H9 (cell line): ENCODE measurements at regions not wholly inside any gene's neighbourhood (a gene's known extent, or its start where the extent isn't known, plus 50 kb on each side); places are given as distances from the start of the nearest gene placed in this dataset.

Source experiments
- DNase-seq: peaks from one replicate; pipeline ENCODE4 v3.0.0-alpha.2; 2017
- H2AFZ ChIP-seq: one replicate; pipeline ENCODE4 v1.6.1; 2013; ENCODE audit warnings: mild to moderate bottlenecking, low read length, control low read depth, moderate library complexity
- H2AK5ac ChIP-seq: 2 replicates; pipeline ENCODE4 v1.6.1; 2013; ENCODE audit warnings: low read length, control low read depth, mixed read lengths; ENCODE audit not compliant: insufficient read length
- H2BK120ac ChIP-seq: one replicate; pipeline ENCODE4 v1.6.1; 2013; ENCODE audit warnings: low read depth, mild to moderate bottlenecking, low read length, control low read depth, inconsistent platforms; ENCODE audit not compliant: poor library complexity, severe bottlenecking
- H2BK12ac ChIP-seq: 2 replicates; pipeline ENCODE4 v1.6.1; 2013; ENCODE audit warnings: low read length, control low read depth, mixed read lengths, low read depth; ENCODE audit not compliant: insufficient read length
- H2BK15ac ChIP-seq: 2 replicates; pipeline ENCODE4 v1.6.1; 2013; ENCODE audit warnings: low read depth, low read length, control low read depth
- H2BK20ac ChIP-seq: one replicate; pipeline ENCODE4 v1.6.1; 2013; ENCODE audit warnings: low read depth, mild to moderate bottlenecking, low read length, control low read depth, inconsistent platforms; ENCODE audit not compliant: poor library complexity, severe bottlenecking
- H2BK5ac ChIP-seq: 2 replicates; pipeline ENCODE4 v1.6.1; 2013; ENCODE audit warnings: low read length, control low read depth, mixed read lengths; ENCODE audit not compliant: insufficient read length
- H3K14ac ChIP-seq: 2 replicates; pipeline ENCODE4 v1.6.1; 2013; ENCODE audit warnings: low read length, control low read depth; ENCODE audit not compliant: insufficient read depth
- H3K18ac ChIP-seq: 2 replicates; pipeline ENCODE4 v1.6.1; 2013; ENCODE audit warnings: low read depth, mild to moderate bottlenecking, mixed read lengths, low read length, control low read depth; ENCODE audit not compliant: insufficient read length
- H3K23ac ChIP-seq: 2 replicates; pipeline ENCODE4 v1.6.1; 2013; ENCODE audit warnings: low read length, control low read depth, mixed read lengths, low read depth; ENCODE audit not compliant: insufficient read length
- H3K23me2 ChIP-seq: 2 replicates; pipeline ENCODE4 v1.6.1; 2013; ENCODE audit warnings: low read depth, mild to moderate bottlenecking, mixed read lengths, low read length, control low read depth; ENCODE audit not compliant: insufficient read length, poor library complexity, severe bottlenecking
- H3K27ac ChIP-seq: 2 replicates; pipeline ENCODE4 v1.5.1; 2013; ENCODE audit warnings: low read length, control low read depth, mixed read lengths, low read depth; ENCODE audit not compliant: insufficient read length
- H3K27me3 ChIP-seq: 2 replicates; pipeline ENCODE4 v1.6.1; 2013; ENCODE audit warnings: low read length, control low read depth, inconsistent platforms; ENCODE audit not compliant: insufficient read depth
- H3K4ac ChIP-seq: 2 replicates; pipeline ENCODE4 v1.6.1; 2013; ENCODE audit warnings: low read depth, mild to moderate bottlenecking, control low read depth, inconsistent platforms, low read length, moderate library complexity
- H3K4me1 ChIP-seq: 2 replicates; pipeline ENCODE4 v1.6.1; 2013; ENCODE audit warnings: low read length, control low read depth, inconsistent platforms; ENCODE audit not compliant: insufficient read depth
- H3K4me2 ChIP-seq: 2 replicates; pipeline ENCODE4 v1.6.1; 2013; ENCODE audit warnings: low read length, control low read depth, mixed read lengths; ENCODE audit not compliant: insufficient read length, insufficient read depth
- H3K56ac ChIP-seq: 2 replicates; pipeline ENCODE4 v1.6.1; 2013; ENCODE audit warnings: low read depth, mild to moderate bottlenecking, mixed read lengths, low read length, control low read depth; ENCODE audit not compliant: insufficient read length
- H3K79me1 ChIP-seq: 2 replicates; pipeline ENCODE4 v1.6.1; 2013; ENCODE audit warnings: low read depth, mild to moderate bottlenecking, moderate library complexity, low read length, control low read depth, inconsistent platforms; ENCODE audit not compliant: insufficient read depth, poor library complexity, severe bottlenecking
- H3K79me2 ChIP-seq: 2 replicates; pipeline ENCODE4 v1.6.1; 2013; ENCODE audit warnings: low read length, control low read depth, inconsistent platforms; ENCODE audit not compliant: insufficient read depth
- H3K9ac ChIP-seq: 2 replicates; pipeline ENCODE4 v1.6.1; 2013; ENCODE audit warnings: low read length, control low read depth, mixed read lengths; ENCODE audit not compliant: insufficient read length; ENCODE audit errors: extremely low read depth
- H3K9me3 ChIP-seq: one replicate; pipeline ENCODE4 v1.6.1; 2013; ENCODE audit warnings: low read depth, low read length, inconsistent platforms; ENCODE audit not compliant: control insufficient read depth
- H3T11ph ChIP-seq: one replicate; pipeline ENCODE4 v1.6.1; 2013; ENCODE audit warnings: mild to moderate bottlenecking, low read length, control low read depth, inconsistent platforms
- H4K20me1 ChIP-seq: one replicate; pipeline ENCODE4 v1.6.1; 2013; ENCODE audit not compliant: control insufficient read depth, insufficient read length, insufficient read depth
- H4K5ac ChIP-seq: 2 replicates; pipeline ENCODE4 v1.6.1; 2013; ENCODE audit warnings: low read depth, mild to moderate bottlenecking, mixed read lengths, low read length, control low read depth; ENCODE audit not compliant: insufficient read length
- H4K8ac ChIP-seq: replicated peaks from 2 replicates; pipeline ENCODE4 v1.6.1; 2013; ENCODE audit warnings: low read length, control low read depth, mixed read lengths, low read depth; ENCODE audit not compliant: insufficient read length
- H4K91ac ChIP-seq: 2 replicates; pipeline ENCODE4 v1.6.1; 2013; ENCODE audit warnings: low read depth, mild to moderate bottlenecking, moderate library complexity, mixed read lengths, low read length, control low read depth; ENCODE audit not compliant: insufficient read length
- H3K27ac Mint-ChIP-seq, 3 experiments: 2 replicates in 2 of 3; 3 replicates in 1 of 3; pipeline ENCODE4 v1.8.0; 2020 to 2021; ENCODE audit warnings: mixed read lengths in 3 of 3, mild to moderate bottlenecking in 1 of 3, moderate library complexity in 1 of 3
- H3K27me3 Mint-ChIP-seq: 2 replicates; pipeline ENCODE4 v1.8.0; 2021; ENCODE audit warnings: low read depth, mild to moderate bottlenecking, moderate library complexity, mixed read lengths
- H3K36me3 Mint-ChIP-seq, 3 experiments: 2 replicates in 2 of 3; 3 replicates in 1 of 3; pipeline ENCODE4 v1.8.0; 2020 to 2021; ENCODE audit warnings: low read depth in 3 of 3, mixed read lengths in 3 of 3; ENCODE audit not compliant: insufficient read depth in 1 of 3
- H3K4me1 Mint-ChIP-seq, 2 experiments: 2 replicates each; pipeline ENCODE4 v1.8.0; 2020; ENCODE audit warnings: mixed read lengths in 2 of 2
- H3K4me3 Mint-ChIP-seq, 2 experiments: 2 replicates in 1 of 2; 3 replicates in 1 of 2; pipeline ENCODE4 v1.8.0; 2020 to 2021; ENCODE audit warnings: mild to moderate bottlenecking in 2 of 2, mixed read lengths in 2 of 2, moderate library complexity in 1 of 2
- H3K9me3 Mint-ChIP-seq, 2 experiments: 2 replicates in 1 of 2; 3 replicates in 1 of 2; pipeline ENCODE4 v1.8.0; 2020; ENCODE audit warnings: mild to moderate bottlenecking in 2 of 2, mixed read lengths in 2 of 2, moderate library complexity in 1 of 2
- CTCF ChIP-seq: fragments of 200-600 bp; sonication (generic); conservative IDR thresholded peaks from 3 replicates; pipeline ENCODE4 v1.8.0; 2021; ENCODE audit warnings: antibody characterized with exemption, mild to moderate bottlenecking
- WGBS: extraction: QIAGEN DNeasy Blood & Tissue Kit; methylation state at CpG from one replicate; pipeline ENCODE4 v1.1.7; 2013; ENCODE audit warnings: missing lambda C conversion rate, low lambda C conversion rate, mixed read lengths; ENCODE audit not compliant: insufficient read length; ENCODE audit errors: extremely low coverage; 5-methylcytosine and 5-hydroxymethylcytosine counted together

DNA sequence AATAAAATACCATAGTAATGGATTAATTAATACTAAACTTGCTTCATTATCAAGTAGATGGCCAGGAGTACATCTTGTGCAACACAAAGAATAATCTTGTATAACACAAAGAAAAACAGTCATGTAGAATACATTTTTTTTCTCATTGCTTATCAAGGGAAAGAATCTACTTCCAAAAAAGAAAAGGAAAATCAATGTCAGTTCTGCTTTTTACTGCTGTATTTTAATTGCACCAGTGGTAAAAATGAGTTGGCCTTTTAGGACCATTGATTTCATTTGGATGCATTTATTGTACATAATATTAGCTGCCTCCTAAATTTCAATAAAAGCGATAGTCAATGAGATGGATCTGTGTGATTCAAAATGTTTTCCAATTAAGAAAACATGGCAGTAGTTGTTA lies 96.9 kb upstream of the BTBD3 start:
- Histone ChIP-seq H4K5ac (no peak overlapping the region), H2AFZ (no peak overlapping the region), H3K56ac (no peak overlapping the region), H3K9me3 (no peaks in the 10 kb centered on the region), H3K4ac (no peak overlapping the region), H3K14ac (no peak overlapping the region), H3K27ac (no peak overlapping the region), H2BK5ac (no peak overlapping the region), H4K91ac (no peak overlapping the region), H2BK15ac (no peak overlapping the region), H3K4me1 (no peaks in the 10 kb centered on the region), H2BK20ac (no peak overlapping the region), H2AK5ac (no peak overlapping the region), H3K79me2 (no peaks in the 10 kb centered on the region), H2BK120ac (no peak overlapping the region), H2BK12ac (no peak overlapping the region), H3K4me2 (no peak overlapping the region), H3K27me3 (peaks cover 5% of the 10 kb centered on the region; the same call in 1 of the 2 replicates), H3K18ac (no peak overlapping the region), H3T11ph (no peak overlapping the region), H3K23me2 (no peaks in the 10 kb centered on the region), H3K79me1 (no peaks in the 10 kb centered on the region), H3K23ac (no peak overlapping the region), H4K20me1 (no peaks in the 10 kb centered on the region), H4K8ac (no peak overlapping the region), H3K9ac (no peak overlapping the region)
- H3K9me3 Mint-ChIP-seq, result peaks cover 0 to 4% of the 10 kb centered on the region in 2 experiments; a peak in 3 of 5 replicates
- DNase-seq, result no peak
- H3K27ac Mint-ChIP-seq, result no peak overlapping the region
- H3K36me3 Mint-ChIP-seq, result no peaks in the 10 kb centered on the region
- H3K4me3 Mint-ChIP-seq, result no peak overlapping the region
- WGBS, result no CpG with 5 or more reads among the region's 1 CpG
- peaks cover 54% of the 10 kb centered on the region for H3K27me3 Mint-ChIP-seq
- no peak for TF ChIP-seq CTCF
- peaks cover 3 to 6% of the 10 kb centered on the region in 2 experiments; a peak in 2 of 4 replicates for H3K4me1 Mint-ChIP-seq
